MM.1S (cell line): ENCODE measurements at regions not wholly inside any gene's neighbourhood (a gene's known extent, or its start where the extent isn't known, plus 50 kb on each side); places are given as distances from the start of the nearest gene placed in this dataset.

Source experiments
- CTCF ChIP-seq: fragments of 300-600 bp; sonication (generic); IDR thresholded peaks from 2 replicates; pipeline ENCODE4 v1.5.1; 2016; ENCODE audit warnings: antibody characterized with exemption, low read length, mixed read lengths
- EZH2 ChIP-seq: fragments of 300-600 bp; sonication (generic); optimal IDR thresholded peaks from 2 replicates; pipeline ENCODE3; 2017; ENCODE audit warnings: low read depth, mild to moderate bottlenecking, antibody characterized with exemption, low read length, mixed read lengths
- EZH2phosphoT487 ChIP-seq: fragments of 300-600 bp; sonication (generic); IDR thresholded peaks from 2 replicates; pipeline ENCODE4 v1.6.1; 2018; ENCODE audit warnings: antibody characterized with exemption, low read length

GRCh38 chr4:135166661-135167060 is 965.1 kb upstream of the PABPC4L start:
- TF ChIP-seq CTCF: no peak
- no peak for TF ChIP-seq EZH2phosphoT487
- TF ChIP-seq EZH2: no peak
